HL-60/S4 (cell line): ENCODE measurements at regions not wholly inside any gene's neighbourhood (a gene's known extent, or its start where the extent isn't known, plus 50 kb on each side); places are given as distances from the start of the nearest gene placed in this dataset.

ENCODE experiments used
- in situ Hi-C: fragments of 300-500 bp; cut with MboI; formaldehyde crosslinking; loops from 2 replicates; pipeline ENCODE4 v1.14.3; 2022; ENCODE audit warnings: low sequenced_read_pairs

DNA sequence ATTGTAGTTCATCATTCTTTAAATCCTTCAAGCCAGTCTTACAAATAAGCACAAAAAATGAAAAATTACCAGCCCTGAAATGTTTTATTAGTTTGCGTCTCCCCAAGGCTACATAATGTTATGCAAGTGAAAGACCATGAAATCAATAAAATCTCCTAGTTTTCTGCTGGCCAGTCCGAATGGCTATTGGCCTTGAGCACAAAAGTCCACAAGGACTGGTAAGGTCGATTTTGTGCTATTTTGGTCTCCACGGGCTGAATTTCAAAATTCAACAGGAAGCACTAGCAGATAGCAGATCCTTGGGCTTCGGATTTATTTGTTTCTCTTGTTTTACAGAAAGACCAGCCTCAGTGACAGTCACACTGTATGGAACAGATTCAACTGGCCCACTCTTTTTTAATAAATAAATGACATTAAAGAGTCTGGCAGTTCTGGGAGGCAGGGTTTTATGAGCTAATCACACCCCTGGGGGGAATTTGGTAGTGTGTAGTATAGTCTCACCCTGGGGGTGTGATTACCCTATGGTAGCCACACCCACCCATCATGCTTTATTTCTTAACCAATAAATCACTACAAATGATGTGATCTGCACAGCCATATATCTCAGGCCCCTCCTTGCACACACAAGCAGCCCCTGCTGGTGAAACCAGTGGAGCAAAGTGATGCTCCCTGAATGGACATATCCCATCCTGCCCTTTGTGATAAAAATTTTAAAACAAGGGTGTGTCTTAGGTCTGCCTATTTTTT lies 51.1 kb upstream of the TMEM33 start:
- in situ Hi-C loops = loop anchor here (10.0 to 25.0 kb wide), 2 partner anchors 189 to 597 kb away; no protein-coding TSS in a partner anchor

DNA sequence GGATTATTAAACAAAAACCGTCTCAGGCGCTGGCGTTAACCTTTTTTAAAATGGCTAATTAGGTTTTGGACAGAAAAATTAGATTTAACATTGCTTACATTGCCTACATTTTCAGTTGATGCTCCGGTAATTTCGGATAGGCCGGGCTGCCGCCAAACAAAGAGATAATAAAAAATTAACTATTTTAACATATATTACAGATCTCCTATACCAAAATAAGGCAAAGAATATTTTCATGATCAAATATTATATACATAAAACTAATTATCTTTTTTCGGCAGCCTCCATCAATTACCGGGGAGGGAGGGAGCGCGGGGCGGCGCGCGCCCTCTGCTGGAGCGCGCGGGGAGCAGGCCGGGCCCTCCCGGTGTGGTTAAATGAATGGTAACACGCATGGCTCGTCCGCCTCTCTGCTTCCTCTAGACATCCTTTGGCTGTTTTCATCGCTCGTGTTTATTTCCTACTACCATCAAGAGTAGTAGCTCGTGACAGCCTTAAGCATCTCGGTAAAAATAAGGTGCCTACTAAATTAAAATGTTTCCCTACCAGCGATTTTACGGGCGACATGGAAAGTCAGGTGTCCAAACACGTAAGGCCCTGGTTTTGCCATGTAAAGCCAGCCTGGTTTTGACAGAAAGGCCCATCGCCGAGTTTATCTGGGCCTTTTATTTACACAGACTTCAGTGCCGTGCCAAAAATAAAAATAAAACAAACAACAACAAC lies 52.4 kb upstream of the TMEM33 start:
- in situ Hi-C loops = loop anchor here (10.0 to 25.0 kb wide), 2 partner anchors 188 to 595 kb away; no protein-coding TSS in a partner anchor

DNA sequence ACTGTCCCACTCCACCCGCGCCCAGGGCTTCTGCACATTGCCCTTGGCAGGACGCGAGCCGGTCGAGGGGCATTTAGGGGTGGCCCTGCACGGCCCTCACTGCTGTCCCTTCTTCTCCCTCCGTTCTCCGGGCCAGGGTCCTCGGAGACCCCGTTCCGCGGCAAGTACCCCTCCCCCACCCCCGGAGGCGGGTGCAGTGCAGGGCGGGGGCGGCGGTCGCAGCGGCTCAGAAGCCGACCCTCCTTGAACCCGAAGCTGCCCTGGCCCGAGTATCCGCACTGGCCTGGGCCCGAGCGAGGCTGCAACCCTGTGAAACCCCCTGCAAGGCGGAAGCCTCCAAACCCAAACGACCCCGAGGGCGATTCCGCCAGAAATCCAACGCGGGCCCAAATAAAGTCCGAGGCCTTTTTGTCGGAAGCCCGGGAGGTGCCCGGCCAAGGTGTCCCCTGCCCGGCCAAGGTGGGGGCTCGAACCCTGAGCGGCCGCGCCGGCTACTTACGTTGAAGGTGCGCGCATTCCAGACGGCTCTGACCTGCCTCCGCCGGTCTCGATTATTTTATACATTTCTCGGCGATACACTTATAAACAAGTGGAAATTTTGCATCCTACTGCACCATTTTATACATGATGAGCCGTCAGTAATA lies 53.1 kb upstream of the TMEM33 start:
- in situ Hi-C loops = loop anchor here (10.0 to 25.0 kb wide), 2 partner anchors 187 to 595 kb away; no protein-coding TSS in a partner anchor

DNA sequence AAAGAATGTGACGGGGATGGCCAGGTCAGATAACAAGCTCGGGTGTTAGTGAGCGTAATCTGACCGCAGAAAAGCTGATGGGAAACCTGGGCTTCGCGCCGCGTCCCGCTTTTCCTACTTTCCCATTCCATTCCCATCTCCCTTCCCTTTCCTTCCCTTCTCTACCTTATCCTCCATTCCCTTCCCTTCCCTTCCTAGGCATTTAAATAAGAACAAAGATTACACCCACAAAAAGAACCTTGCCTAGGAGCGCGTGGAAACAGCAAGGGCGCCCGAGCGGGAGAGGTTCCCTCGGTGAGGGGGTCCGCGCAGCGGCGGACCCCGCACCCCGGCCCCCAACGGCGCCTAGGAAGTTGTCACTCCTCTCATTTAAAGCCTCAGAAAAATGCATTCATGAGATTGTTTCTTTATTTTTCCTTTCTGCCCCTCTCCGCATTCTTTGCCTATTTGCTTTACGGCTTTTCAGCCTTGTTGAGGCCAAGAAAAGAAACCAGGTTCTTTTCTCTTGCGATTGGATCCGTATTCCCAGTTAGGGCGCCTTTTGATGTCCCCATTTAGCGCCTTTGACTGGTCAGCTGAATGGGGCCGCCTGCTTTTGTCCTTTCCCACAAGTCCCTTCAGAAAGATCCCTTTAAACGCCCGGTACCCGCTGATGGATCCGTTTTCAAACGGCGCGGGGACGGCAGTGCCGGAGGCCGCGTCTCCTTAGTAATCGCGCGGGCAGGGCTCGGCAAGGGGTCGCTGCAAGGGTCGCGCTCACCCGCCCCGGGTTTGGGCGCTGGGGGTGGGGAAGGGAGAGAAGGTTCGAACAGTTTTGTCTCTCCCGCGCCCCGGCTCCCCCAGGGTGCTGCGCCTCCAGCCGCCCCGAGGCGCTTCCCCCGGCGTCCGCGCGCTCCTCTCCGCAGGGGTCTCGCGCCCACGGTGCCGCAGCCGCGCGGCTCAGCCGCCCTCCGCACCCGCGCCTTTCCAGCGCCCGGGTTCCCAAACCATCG lies 54.1 kb upstream of the TMEM33 start:
- in situ Hi-C loops = loop anchor here (10.0 to 25.0 kb wide), 2 partner anchors 186 to 594 kb away; no protein-coding TSS in a partner anchor

DNA sequence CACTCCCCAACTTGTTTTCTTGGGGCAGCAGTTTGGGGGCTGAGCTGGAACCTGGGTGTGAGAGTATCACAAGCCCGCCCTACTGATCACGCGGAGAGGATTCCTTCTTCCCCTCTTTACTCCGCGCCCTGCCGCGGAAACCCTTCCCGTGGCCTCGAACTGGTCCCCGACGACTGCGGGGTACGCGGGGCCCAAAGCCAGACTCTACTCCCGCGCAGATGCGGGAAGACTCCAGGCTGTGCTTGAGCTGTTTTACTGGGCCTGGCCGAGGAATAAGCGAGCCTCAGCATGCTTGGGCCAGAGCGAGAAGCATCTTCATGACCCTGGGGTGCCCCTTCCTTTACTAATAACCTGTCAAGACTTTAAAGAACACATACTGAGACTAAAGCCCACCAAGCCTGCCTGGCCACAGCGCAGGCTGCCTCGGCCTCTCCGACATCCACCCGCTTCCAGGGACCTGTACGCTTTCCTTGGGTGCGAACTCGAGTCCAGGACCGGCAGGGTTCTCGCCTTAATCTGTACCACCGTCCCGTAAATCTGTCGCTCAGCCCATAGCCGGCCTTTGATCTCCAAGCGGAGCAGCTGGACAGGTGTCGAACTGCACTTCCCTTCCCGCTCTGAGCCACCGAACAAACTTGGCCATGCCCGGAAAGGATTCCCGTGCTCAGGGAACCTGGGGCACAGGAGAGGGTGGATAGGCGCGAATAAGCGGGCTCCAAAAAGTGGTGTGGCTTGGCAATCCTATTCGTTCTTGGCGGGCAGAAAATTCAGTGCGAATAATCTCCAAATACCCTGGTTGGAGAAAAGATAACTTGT lies 55.0 kb upstream of the TMEM33 start:
- in situ Hi-C loops = loop anchor here (10.0 to 25.0 kb wide), 2 partner anchors 185 to 593 kb away; no protein-coding TSS in a partner anchor

DNA sequence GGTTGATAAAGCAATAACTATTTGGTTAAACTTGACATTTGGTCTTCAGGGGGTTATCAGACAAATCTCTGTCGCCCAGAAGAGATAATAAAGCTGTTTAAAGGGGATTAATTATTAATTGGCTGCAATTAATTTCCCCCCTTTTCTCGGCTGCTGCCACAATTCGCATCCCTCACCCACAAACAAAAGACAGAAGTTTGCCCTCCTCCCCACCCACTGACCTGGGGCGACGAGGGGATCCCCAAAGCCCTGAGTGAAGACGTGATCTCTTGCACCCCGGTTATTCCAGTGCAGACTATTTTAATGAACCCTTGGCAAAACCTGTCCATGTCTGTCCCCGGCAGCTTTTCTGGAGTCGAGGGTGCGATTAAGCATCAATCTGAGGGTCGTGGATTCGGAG lies 55.7 kb upstream of the TMEM33 start:
- in situ Hi-C loops = loop anchor here (25.0 kb wide), 1 partner anchor 592 kb away; no protein-coding TSS in a partner anchor

DNA sequence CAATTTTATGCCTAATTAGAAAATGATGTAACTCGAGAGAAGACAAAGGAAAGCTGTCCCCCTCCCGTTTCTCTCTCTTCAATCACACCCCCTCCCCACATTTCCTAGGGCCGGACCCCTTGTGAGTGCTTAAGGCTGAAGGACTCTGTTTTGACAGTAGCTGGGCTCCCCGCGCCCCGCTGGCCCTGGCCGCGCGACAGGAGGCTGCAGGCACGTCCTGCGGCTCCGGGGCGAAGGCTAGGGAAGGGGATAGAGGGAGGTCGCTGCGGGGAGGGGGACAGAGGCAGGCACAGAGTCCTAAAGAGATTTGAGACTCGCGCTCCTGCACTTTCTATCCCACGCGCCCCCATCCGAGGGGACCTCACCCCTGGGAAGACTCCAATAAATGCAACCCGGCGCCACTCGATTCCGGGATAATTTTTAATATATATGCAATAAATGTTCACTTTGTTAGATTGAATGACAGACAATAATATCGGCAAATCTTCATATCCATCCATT lies 56.2 kb upstream of the TMEM33 start:
- in situ Hi-C loops = loop anchor here (25.0 kb wide), 1 partner anchor 592 kb away; no protein-coding TSS in a partner anchor

DNA sequence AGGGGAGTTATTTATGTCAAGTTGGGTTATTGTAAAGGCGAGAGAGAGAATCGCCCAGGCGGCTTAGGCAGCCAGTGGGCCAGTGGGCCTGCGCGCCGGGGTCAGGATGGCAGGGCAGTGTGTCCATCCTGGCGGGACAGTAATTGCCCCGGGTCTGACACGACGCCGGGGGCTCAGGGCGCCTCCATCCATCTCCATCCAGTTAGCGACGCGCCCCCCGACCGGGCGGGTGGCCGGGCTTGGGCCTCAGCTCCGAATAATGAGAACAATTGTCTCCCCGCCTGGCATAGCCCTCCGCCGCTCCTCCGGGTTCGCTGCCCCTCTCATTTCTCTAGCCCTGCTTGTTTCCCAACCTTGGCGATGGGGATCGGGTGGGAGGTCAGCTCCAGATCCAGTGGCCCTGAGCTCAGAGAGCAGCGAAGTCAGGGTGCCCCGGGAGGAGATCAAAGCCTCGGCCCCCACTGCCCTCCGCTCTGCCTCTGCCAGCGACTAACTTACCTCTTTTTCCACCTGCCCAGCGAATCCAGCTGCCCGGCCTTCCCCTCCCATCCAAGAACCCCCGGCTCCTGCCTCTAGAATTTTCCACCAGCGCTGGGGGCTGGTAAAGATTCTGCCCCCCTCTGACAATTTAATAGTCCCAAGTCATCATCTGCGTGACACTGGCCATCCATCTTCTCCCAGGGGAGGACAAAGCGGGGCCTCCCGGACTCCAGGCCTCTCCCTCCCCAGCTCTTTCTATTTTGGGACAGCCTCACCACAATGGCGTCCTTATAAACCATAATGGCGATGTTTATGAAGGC lies 56.9 kb upstream of the TMEM33 start:
- in situ Hi-C loops = loop anchor here (25.0 kb wide), 1 partner anchor 591 kb away; no protein-coding TSS in a partner anchor

DNA sequence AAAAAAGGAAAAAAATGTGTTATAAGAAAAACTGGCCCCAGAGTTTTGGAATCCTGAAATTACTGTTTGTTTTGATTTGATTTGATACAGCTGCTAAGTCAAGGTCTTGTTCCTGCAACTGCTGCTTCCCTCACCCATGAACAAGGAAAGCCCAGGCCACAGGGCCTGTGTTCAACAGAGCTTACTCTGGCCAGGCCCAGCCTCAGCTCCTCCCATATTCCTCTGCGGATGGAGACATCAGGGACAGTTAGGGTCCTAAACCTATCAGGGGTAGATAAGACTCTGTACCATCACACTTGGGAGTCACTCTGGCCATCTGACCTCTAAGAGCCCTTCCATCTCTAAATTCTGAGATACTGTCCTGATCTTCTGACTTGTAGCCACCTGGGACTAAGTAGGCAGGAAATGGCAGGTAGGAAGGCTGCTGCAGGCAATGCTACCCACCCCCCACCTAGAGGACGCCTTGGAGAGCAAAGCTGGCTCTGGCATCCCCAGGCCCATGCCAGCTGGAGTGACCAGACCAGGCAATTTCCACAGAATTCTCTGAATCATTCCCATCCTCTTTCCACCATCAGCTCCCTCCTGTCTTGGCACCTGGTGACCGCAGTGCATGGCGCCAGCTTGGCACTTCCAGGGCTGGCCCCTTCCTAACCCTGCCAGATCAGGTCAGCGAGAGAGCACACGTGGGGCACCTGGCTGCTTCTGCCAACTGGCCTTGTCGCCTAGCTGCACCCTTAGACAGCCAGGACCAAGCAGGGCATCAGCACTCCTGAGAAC lies 58.0 kb upstream of the TMEM33 start:
- in situ Hi-C loops = loop anchor here (25.0 kb wide), 1 partner anchor 590 kb away; no protein-coding TSS in a partner anchor

DNA sequence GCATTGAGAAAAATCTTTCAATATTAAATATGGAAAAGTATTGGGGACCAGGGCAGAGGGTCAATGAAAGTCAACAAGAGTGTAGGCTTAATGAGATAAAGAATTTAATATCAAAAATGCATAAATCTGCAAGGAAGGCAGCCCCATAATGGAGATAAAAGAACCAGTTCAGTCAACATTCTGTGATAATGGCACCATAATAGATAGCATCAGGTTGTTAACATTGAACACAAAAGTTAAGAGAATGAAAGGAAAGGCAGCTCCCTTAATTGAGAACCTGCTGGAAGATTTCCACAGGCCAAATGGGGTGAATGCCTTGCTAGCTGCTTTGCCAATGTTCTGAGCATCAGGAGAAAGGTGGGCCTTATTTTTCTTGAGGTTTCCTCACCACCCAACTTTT lies 60.4 kb upstream of the TMEM33 start:
- in situ Hi-C loops = loop anchor here (25.0 kb wide), 1 partner anchor 588 kb away; no protein-coding TSS in a partner anchor

DNA sequence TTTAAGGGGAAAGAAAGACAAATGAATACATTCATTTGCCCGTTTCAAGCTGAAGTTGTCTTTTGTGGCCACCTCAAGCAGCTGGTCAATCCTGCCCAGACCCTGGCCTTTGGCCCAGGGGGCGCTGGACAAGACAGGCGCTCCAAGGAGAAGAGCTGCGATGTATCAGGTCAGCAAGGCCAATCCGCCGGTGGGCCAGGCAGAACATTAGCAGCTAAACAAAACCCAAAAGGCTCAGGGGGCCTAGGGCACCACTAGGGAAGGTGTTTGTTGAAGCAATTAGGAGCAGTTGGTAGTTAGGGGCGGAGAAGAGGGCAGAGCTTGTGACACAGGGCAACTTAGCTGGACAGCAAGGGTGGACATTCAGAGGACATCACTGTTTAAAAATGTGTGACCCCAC lies 60.8 kb upstream of the TMEM33 start:
- in situ Hi-C loops = no loop called here

DNA sequence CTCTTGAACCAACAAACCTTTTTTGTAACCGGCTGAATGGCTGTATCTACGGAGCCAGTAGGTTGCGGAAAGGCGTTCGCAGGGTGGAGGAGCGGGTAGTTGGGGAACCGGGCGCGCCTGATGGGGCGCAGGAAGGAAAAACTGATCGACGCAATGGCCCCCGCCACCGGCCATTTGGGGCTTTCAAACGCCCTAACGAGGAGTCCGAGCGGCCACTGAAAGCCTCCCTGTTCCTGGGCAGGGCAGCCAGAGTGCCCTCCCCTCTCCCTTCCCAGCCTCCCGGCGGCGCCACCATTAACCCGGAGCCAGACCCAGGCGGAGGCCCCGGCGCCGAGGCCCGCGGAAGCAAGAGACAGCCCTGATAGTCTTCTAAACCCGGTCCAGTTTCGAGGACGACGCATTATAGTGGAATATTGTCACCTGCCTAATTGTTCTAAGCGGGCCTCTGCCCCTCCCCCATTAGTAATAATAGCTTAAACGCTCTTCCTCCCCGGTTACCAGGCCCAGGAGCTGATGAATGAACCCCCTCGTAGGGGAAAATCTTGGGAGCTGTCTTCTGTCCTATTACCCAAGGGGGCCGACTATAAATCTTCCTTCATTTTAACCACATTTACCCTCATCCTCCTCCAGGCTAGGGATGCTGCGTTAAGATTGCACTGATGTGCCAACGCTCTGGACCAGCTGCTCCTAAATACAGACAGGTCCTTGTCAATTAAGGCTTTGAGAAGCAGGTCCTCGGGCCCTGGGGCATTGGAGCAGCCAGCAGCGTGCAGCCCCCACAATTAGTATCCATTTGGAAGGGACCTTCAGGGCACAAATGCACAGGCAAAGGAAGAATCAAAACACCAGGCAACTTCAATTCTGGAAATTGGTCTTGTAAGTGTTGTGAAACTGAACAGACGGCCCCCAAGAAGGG lies 61.6 kb upstream of the TMEM33 start:
- in situ Hi-C loops = no loop called here

DNA sequence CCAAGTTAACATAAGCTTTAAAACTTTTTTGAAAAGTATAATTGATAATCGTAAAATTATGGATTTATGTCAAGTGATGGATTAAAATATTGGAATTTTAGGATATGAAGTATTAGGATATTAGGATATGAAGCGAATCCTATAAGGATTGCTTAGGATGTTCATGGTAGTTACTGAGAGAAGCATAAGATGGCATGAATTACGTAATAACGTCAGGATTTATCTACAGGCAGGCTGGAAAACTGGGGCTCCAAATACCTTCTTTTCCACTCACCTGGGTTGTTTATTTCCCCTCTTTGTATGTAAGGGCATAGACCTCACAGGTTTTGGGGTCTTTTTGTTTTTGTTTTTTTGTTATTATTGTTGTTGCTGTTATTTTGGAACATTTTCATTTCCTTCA lies 65.2 kb upstream of the TMEM33 start:
- in situ Hi-C loops = no loop called here

DNA sequence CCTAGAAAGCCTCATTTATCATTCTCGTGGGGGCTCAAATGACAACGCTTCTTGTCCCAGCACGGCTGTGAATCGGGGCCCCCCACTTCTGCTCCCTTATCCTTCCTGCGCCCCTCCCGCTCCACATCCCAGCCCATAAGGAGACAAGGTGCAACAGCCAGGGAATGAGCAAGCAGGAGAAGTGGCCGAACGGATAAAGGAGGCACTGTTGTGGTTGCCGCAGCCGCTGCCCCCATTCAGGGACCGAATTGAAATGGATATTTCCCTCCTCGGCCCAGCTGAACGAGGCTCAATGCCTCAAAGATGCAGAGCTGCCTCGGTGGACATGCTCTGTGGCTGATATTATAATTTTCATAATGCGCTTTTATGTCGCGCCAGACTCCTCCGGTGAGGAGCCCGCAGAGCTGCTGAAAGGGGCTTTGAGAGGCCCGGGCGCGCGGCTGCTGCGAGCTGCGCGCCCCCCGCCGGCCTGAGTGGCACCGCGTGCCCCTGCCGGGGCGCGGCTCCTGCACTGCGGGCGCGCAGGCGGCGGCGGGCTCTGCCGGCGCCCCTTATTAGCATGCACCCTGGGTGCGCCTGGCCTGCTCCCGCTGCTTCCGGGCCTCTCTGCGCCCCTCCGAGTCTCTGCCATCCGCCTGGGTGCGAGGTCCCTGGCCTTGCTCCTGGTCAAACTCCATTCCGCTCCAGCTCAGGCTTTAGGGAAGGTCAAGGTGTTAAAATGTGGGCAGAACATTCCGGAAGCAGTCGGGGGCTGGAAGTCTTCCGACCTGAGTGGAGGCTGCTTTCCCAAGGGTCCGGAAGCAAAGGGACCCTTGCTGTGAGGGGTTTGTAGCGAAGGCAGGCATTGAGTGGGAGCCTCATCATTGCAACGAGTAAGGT lies 68.2 kb upstream of the TMEM33 start:
- in situ Hi-C loops = no loop called here
